Hepatocyte (in vitro differentiated cells): ENCODE measurements at regions not wholly inside any gene's neighbourhood (a gene's known extent, or its start where the extent isn't known, plus 50 kb on each side); places are given as distances from the start of the nearest gene placed in this dataset.

Experiments
- CTCF ChIP-seq: fragments of 200-600 bp; sonication (generic); IDR thresholded peaks from 2 replicates; pipeline ENCODE4 v1.5.1; 2016; ENCODE audit warnings: antibody characterized with exemption, mild to moderate bottlenecking; ENCODE audit not compliant: poor library complexity
- EZH2 ChIP-seq: fragments of 200-600 bp; sonication (generic); IDR thresholded peaks from 2 replicates; pipeline ENCODE4 v1.6.1; 2016; ENCODE audit warnings: antibody characterized with exemption, mild to moderate bottlenecking, borderline replicate concordance
- EZH2phosphoT487 ChIP-seq: fragments of 200-600 bp; sonication (generic); IDR thresholded peaks from one replicate; pipeline ENCODE4 v1.6.1; 2018; ENCODE audit warnings: antibody characterized with exemption, mild to moderate bottlenecking, low read depth, moderate library complexity; ENCODE audit not compliant: unreplicated experiment, severe bottlenecking

- TF ChIP-seq EZH2 (no peak), CTCF (no peak), EZH2phosphoT487 (no peak)
Measured at GRCh38 chr7:138338361-138338760, 121.7 kb upstream of the TRIM24 start.
